CD4-positive, alpha-beta T cell treated with Interleukin-2 at 100 ng/mL for 4 hours (primary cell): ENCODE measurements at regions not wholly inside any gene's neighbourhood (a gene's known extent, or its start where the extent isn't known, plus 50 kb on each side); places are given as distances from the start of the nearest gene placed in this dataset.
"Not testable (repeated sequence)": the region's sequence is repeated elsewhere in the genome, so short reads cannot be mapped to it uniquely, and the experiment has no call there.

Experiments used
- DNase-seq: peaks from one replicate; pipeline ENCODE4 v3.0.0-alpha.2; 2020; ENCODE audit warnings: low spot score

GRCh38 chr20:29427201-29428060, 1830.0 kb upstream of the DEFB115 start:
- DNase-seq: no peak

- no peak for DNase-seq
These were observed 1826.9 kb upstream of the DEFB115 start for GRCh38 chr20:29430531-29430930.

DNA sequence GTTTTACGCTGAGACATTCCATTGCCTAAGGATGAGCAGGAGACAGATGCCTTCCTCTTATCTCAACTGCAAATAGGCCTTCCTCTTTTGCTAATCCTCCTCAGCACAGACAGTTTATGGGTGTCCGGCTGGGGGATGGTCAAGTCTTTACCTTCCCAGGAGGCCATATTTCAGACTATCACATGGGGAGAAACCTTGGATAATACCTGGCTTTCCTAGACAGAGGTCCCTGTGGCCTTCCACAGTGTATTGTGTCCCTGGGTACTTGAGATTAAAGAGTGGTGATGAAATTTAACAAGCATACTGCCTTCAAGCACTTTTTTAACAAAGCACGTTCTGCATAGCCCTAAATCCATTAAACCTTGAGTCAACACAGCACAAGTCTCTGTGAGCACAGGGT, 1816.7 kb upstream of the DEFB115 start:
- not testable (repeated sequence) for DNase-seq

DNA sequence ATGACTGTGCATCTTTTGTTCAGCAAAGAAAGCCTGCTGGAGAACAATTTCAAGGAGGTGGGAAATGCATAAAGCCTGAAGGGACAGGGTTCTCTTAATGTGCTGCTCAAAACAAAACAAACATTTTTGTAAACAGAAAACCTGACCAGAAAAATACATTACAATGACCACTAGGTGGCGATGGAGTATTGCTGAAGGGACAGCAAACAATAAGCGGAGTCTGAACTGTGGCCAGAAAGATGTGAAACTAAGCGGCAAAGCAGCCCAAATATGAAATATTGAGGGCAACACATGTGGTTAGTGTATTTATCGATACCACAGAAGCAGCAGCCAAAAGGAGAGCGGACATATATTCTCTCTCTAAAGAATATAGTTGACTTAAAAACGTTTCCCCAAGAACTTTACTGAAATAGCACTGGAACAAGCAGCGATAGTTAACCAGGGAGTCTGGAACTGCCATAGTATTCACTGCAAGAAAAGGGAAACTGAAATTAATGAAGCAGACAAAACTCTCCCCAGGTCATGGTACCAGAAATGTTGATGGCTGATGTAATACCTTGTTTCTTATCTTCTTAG, 1814.2 kb upstream of the DEFB115 start:
- DNase-seq: peak; percentile 18

GRCh38 chr20:29443819-29444218, 1813.6 kb upstream of the DEFB115 start:
- DNase-seq: no peak

DNA sequence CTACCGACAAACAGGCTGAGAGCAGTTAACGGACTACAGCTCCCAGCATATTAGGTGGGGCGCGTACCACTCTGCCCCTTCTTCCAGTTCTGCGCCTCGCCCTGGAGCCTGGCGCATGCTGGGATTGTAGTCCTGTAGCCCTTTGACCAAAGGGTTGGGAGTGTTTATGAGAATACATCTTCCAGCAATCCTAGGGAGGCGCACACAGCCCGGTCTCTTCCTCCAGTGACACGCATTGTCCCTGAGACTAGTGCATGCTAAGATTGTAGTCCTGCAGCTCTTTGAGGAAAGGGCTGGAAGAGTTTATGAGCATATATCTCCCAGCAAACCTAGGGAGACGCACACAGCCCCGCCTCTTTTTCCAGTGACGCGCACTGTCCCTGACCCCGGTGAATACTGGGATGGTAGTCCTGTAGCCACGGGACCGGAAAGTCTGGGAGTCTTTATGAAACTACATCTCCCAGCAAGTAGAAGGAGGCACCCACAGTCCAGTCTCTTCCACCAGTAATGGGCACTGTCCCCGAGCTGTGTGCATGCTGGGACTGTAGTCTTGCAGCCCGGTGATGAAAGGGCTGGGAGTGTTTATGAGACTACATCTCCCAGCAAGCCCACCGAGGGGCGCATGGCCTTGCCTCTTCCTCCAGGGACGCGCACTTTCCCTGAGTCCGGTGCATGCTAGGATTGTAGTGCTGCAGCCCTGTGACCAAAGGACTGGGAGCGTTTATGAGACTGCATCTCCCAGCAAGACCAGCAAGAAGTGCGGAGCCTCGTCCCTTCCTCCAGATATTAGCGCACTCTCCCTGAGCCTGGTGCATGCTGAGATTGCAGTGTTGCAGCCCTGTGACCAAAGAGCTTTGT, 1812.2 kb upstream of the DEFB115 start:
- DNase-seq: peak; percentile 40

GRCh38 chr20:29447517-29448484, 1809.7 kb upstream of the DEFB115 start:
- DNase-seq: not testable (repeated sequence)

DNA sequence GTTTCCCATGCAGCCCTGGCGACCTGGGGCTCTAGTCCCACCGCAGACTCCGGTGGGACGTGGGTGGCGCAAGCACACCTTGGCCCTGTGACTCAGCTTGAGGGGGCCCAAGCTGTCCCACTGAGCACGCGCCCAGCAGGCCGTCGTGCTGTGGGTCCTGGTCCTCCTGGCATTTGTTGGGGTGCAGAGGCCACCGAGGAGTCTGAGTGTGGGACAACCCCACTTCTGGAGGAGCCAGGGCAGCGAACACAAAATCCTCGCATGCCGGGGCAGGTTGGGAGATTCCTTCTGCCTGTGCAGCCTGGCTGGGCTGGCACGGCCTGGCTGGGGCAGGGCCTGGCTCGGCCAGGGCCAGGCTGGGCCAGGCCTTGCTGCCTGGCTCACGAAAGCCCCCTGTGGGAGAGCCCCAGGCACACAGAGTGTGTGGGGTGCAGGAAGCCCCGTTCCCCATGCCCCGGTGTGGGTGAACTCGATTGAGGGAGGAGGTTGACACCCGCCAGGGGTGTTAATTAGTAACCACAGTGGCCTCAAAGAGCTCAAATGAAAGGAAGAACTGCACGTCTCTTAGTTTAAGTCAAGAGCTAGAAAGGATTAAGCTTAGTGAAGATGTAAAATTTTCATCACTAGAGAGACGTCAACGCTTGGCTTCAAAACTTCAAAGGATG, 1808.5 kb upstream of the DEFB115 start:
- no peak for DNase-seq

DNA sequence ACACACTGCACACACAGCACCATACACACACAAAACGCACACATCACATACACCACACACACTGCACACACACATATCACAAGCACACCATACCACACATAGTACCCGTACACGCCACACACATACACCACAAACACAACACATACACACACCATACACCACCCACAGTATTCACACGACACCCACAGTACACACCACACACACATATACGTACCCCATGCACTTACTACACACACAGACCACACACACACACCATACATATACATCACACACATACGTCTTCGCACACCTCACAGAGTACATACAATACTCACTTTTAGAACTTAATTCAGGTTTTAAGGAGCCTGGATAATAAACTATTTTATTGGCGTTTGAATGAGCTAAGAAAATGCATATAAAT, 1805.3 kb upstream of the DEFB115 start:
- no peak for DNase-seq

DNA sequence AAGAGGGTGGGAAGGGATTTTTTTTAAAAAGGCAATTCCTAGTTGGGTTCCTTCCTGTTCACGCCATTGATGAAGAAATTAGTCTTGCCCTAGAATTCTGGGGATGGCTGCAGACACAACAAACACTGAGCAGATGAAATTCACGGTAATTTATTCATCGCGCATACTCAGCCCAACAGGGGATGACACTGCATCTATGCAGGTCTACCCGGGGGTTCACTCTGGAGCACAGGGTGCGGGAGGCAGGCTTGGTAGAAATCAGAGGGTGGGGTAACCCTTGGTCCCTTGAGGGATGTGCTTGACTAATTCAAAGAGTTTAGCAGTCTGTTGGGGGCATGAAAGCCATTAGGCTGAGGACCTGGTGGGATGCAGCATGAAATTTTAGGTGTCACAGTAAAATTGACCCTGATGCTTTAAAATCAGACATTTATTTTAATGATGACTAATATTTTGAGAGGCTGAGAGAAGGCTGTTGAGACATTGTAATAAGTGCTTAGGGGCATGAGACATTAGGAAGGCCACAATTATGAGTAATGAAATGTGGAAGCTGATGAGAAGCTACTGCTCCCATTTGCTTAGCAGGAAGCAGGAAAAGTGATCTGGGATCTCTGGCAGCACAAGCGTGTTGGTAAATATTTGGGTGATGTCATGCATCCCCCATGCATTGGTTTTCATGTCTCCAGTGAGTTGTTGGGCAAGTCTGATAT, 1800.3 kb upstream of the DEFB115 start:
- DNase-seq: not testable (repeated sequence)

DNA sequence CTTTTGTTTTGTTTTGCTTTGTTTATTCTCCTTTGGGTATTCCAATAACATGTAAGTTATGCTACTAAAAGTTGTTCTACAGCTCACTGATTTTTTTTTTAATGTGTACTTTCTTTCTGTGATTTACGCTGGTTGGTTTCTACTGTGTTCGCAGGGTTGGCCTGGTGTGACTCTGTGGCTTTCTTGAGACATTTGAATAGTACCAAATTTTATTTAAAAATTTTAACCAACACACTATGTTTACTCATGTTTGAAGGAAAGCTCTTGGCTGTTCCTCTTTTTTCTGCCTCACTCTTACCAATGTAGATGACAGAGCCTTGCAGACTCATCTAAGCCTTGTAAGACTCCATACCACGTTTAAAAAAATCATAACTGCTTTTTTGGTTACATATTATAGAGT, 1784.9 kb upstream of the DEFB115 start:
- DNase-seq: no peak

GRCh38 chr20:29492840-29493239, 1764.6 kb upstream of the DEFB115 start:
- DNase-seq: not testable (repeated sequence)

GRCh38 chr20:29496767-29497166, 1760.7 kb upstream of the DEFB115 start:
- DNase-seq: not testable (repeated sequence)

DNA sequence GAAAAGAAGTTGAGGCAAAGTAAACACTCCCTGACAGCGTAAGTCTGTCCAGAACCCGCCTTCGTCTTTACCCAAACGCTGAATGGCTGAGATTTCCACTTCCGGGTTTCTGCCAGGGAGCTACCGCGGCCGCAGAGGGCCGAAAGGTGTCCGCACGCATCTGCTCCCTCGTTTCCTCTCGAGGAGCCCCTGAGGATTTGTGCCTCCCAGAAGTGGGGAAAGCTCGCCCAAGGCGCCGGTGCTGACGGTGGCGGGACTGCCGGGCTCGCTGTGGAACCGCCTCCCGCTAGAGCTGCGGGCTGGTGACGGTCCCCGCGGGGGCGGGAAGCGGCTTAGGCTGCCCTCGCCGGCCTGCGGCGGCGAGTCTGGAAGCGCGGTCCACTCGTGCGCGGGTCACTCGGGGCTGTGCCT, 1760.2 kb upstream of the DEFB115 start:
- DNase-seq: no peak

- not testable (repeated sequence) for DNase-seq
These were observed 1759.8 kb upstream of the DEFB115 start for GRCh38 chr20:29497684-29498083.

GRCh38 chr20:29500738-29501137, 1756.7 kb upstream of the DEFB115 start:
- not testable (repeated sequence) for DNase-seq

GRCh38 chr20:29514634-29515033, 1742.8 kb upstream of the DEFB115 start:
- not testable (repeated sequence) for DNase-seq

- DNase-seq: not testable (repeated sequence)
These were observed 1740.6 kb upstream of the DEFB115 start for GRCh38 chr20:29516847-29517246.

- DNase-seq: not testable (repeated sequence)
These were observed 1737.7 kb upstream of the DEFB115 start for GRCh38 chr20:29519610-29520241.
